ENCODE measurements at regions not wholly inside any gene's neighbourhood (a gene's known extent, or its start where the extent isn't known, plus 50 kb on each side); places are given as distances from the start of the nearest gene placed in this dataset.
"Not testable (repeated sequence)": the region's sequence is repeated elsewhere in the genome, so short reads cannot be mapped to it uniquely, and the experiment has no call there.

DNA sequence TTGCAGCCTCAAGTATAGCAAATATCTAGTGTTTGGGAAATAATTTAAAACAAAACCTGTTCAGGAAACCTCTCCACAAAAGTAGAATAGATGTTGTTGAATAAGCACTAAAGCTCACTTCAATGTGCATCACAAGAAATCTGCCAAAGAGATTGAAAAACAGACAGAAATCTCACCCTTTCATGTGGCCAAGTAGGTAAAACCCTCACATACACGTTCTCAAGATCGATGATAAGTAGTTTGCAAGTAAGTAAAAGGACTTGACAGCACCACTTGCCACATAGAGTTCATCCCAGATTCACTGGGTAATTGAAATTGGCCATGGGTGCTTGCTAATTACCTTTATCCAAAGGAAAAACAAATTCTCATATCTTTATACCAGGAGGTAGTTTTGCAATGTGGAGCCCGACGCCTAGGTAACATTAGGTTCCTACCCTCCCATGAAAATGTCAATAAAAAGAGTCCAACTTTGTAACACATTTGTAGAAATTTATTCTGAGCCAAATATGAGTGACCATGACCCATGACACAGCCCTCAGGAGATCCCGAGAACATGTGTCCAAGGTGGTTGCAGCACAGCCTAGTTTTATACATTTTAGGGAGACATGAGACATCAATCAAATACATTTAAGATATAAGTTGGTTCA, 80.4 kb upstream of the ZNF658 start:
- H2AFZ ChIP-seq (ENCODE audit: insufficient read depth, low read length, poor library complexity); H3K23ac ChIP-seq (ENCODE audit: low read length); H2AK5ac ChIP-seq (ENCODE audit: low read length); H4K12ac ChIP-seq (ENCODE audit: low read depth, low read length); H4K91ac ChIP-seq (ENCODE audit: low read depth, low read length); H3K4me2 ChIP-seq (ENCODE audit: low read length); H3K27ac ChIP-seq (ENCODE audit: low read depth, low read length); H4K8ac ChIP-seq (ENCODE audit: low read depth, low read length); H3K14ac ChIP-seq (ENCODE audit: low read length); H3K4me3 ChIP-seq (ENCODE audit: low read depth, low read length); H3K9me3 ChIP-seq (ENCODE audit: insufficient read depth, low read depth, low read length); H3K4me1 ChIP-seq (ENCODE audit: control insufficient read depth in 1 of 2, insufficient read depth in 2 of 2, low read length in 2 of 2); H3K4ac ChIP-seq (ENCODE audit: low read depth, low read length); H3K79me2 ChIP-seq (ENCODE audit: control insufficient read depth, insufficient read depth, low read length, poor library complexity); H2BK12ac ChIP-seq (ENCODE audit: low read length); H3K79me1 ChIP-seq (ENCODE audit: low read length); H3K18ac ChIP-seq (ENCODE audit: low read length); DNase-seq; H2BK5ac ChIP-seq (ENCODE audit: low read depth, low read length, poor library complexity); H3K36me3 ChIP-seq (ENCODE audit: control insufficient read depth in 1 of 2, insufficient read depth in 2 of 2, low read length in 2 of 2); H2BK120ac ChIP-seq (ENCODE audit: insufficient read depth, low read length, poor library complexity); H3K27me3 ChIP-seq (ENCODE audit: insufficient read depth, low read length); H3K9ac ChIP-seq (ENCODE audit: low read length): not testable (repeated sequence)
- WGBS (ENCODE audit: extremely low coverage, insufficient coverage, insufficient read length), result no CpG with 5 or more reads among the region's 5 CpGs

DNA sequence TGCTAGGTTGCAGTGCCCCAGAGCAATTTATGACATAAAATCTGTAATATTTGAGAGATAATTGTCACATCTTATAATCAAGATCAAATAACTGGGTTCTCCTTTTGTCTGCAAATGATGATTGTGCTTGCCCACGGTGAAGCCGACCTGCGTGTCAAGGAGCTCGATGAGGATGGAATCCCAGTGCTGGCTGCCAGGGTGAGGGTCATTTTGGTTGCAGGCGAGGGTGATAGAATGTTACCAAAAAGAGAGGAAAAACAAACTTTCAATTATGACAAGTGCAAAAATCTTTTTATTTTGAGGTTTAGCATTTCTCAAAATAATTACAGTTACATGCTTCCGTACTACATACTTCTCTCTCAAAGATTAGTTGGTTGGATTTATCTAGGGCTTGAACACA, 76.4 kb upstream of the ZNF658 start:
- H3K9me3 ChIP-seq (ENCODE audit: insufficient read depth, low read depth, low read length); H3K4me2 ChIP-seq (ENCODE audit: low read length); H2BK120ac ChIP-seq (ENCODE audit: insufficient read depth, low read length, poor library complexity); H3K9ac ChIP-seq (ENCODE audit: low read length); H3K36me3 ChIP-seq (ENCODE audit: control insufficient read depth in 1 of 2, insufficient read depth in 2 of 2, low read length in 2 of 2); H3K4ac ChIP-seq (ENCODE audit: low read depth, low read length); H2BK12ac ChIP-seq (ENCODE audit: low read length); H3K4me3 ChIP-seq (ENCODE audit: low read depth, low read length); H3K14ac ChIP-seq (ENCODE audit: low read length); H2BK5ac ChIP-seq (ENCODE audit: low read depth, low read length, poor library complexity); H2AFZ ChIP-seq (ENCODE audit: insufficient read depth, low read length, poor library complexity); H3K18ac ChIP-seq (ENCODE audit: low read length); H3K79me1 ChIP-seq (ENCODE audit: low read length); H4K91ac ChIP-seq (ENCODE audit: low read depth, low read length); H3K79me2 ChIP-seq (ENCODE audit: control insufficient read depth, insufficient read depth, low read length, poor library complexity); H4K8ac ChIP-seq (ENCODE audit: low read depth, low read length); H3K4me1 ChIP-seq (ENCODE audit: control insufficient read depth in 1 of 2, insufficient read depth in 2 of 2, low read length in 2 of 2); H3K27ac ChIP-seq (ENCODE audit: low read depth, low read length); H3K27me3 ChIP-seq (ENCODE audit: insufficient read depth, low read length); H3K23ac ChIP-seq (ENCODE audit: low read length); DNase-seq; H2AK5ac ChIP-seq (ENCODE audit: low read length); H4K12ac ChIP-seq (ENCODE audit: low read depth, low read length): not testable (repeated sequence)
- no CpG with 5 or more reads among the region's 6 CpGs for WGBS (ENCODE audit: extremely low coverage, insufficient coverage, insufficient read length)

DNA sequence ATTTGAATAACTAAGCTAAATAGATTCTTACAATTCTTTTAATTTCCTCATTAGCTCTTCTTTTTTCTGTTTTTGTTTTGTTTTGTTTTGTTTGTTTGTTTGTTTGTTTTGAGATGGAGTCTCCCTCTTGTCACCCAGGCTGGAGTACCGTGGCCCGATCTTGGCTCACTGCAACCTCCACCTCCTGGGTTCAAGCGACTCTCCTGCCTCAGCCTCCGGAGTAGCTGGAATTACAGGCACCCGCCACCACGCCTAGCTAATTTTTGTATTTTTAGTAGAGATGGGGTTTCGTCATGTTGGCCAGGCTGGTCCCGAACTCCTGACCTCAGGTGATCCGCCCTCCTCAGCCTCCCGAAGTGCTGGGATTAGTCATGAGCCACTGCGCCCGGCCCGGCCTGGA, 70.7 kb upstream of the ZNF658 start:
- H3K4me2 ChIP-seq (ENCODE audit: low read length); H3K23ac ChIP-seq (ENCODE audit: low read length): not testable (repeated sequence)
- WGBS (ENCODE audit: extremely low coverage, insufficient coverage, insufficient read length), result no CpG with 5 or more reads among the region's 13 CpGs

DNA sequence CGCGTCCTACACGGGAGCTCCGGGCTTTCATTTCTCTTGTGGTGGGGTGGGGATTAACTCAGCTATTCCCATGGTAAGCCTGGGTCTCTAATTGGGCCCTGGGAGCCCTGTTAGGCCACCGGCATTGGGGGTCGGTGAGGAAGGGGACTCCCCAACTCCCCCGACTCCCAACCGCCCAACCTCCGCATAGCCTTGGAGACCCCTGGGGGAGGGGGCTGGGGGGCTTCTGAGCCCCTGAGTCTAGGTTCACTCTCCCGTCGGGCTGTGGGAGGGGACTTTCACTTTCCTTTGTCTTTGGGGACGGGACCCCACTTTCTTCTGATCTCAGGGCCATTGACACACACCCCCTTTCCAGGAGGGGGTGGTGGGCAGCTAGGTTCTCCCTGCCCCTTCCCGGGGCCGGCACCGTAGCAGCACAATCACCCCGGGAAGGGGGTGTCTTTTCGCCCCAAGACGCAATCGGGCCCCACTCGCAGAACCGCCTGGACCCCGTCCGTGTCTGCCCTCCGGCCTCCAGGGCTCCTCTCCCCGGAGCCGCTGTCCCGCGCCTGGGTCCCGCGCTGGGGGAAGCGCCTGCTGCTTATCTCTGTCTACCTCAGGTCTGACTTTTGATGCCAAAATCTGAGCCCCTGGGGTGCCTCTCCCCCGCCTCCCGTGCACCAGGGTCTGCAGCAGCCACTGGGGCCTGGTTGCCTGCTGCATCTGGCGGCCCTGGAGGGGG, 69.6 kb upstream of the ZNF658 start:
- H2BK12ac ChIP-seq (ENCODE audit: low read length); H3K79me2 ChIP-seq (ENCODE audit: control insufficient read depth, insufficient read depth, low read length, poor library complexity); H3K27ac ChIP-seq (ENCODE audit: low read depth, low read length); H3K18ac ChIP-seq (ENCODE audit: low read length); DNase-seq; H3K4ac ChIP-seq (ENCODE audit: low read depth, low read length); H2BK120ac ChIP-seq (ENCODE audit: insufficient read depth, low read length, poor library complexity); H2BK5ac ChIP-seq (ENCODE audit: low read depth, low read length, poor library complexity); H3K79me1 ChIP-seq (ENCODE audit: low read length); H4K91ac ChIP-seq (ENCODE audit: low read depth, low read length); H2AK5ac ChIP-seq (ENCODE audit: low read length); H3K9me3 ChIP-seq (ENCODE audit: insufficient read depth, low read depth, low read length); H3K14ac ChIP-seq (ENCODE audit: low read length); H3K4me3 ChIP-seq (ENCODE audit: low read depth, low read length); H4K8ac ChIP-seq (ENCODE audit: low read depth, low read length); H3K36me3 ChIP-seq (ENCODE audit: control insufficient read depth in 1 of 2, insufficient read depth in 2 of 2, low read length in 2 of 2); H3K27me3 ChIP-seq (ENCODE audit: insufficient read depth, low read length); H3K23ac ChIP-seq (ENCODE audit: low read length); H3K4me1 ChIP-seq (ENCODE audit: control insufficient read depth in 1 of 2, insufficient read depth in 2 of 2, low read length in 2 of 2); H3K4me2 ChIP-seq (ENCODE audit: low read length); H4K12ac ChIP-seq (ENCODE audit: low read depth, low read length); H2AFZ ChIP-seq (ENCODE audit: insufficient read depth, low read length, poor library complexity); H3K9ac ChIP-seq (ENCODE audit: low read length): not testable (repeated sequence)
- no CpG with 5 or more reads among the region's 34 CpGs for WGBS (ENCODE audit: extremely low coverage, insufficient coverage, insufficient read length)

More for the DNA sequence above, 70.7 kb upstream of the ZNF658 start:
- H2BK5ac ChIP-seq (ENCODE audit: low read depth, low read length, poor library complexity); H4K12ac ChIP-seq (ENCODE audit: low read depth, low read length); H3K36me3 ChIP-seq (ENCODE audit: control insufficient read depth in 1 of 2, insufficient read depth in 2 of 2, low read length in 2 of 2); H2BK12ac ChIP-seq (ENCODE audit: low read length); H3K9me3 ChIP-seq (ENCODE audit: insufficient read depth, low read depth, low read length); H3K79me1 ChIP-seq (ENCODE audit: low read length); H3K18ac ChIP-seq (ENCODE audit: low read length); H2BK120ac ChIP-seq (ENCODE audit: insufficient read depth, low read length, poor library complexity); H3K4me1 ChIP-seq (ENCODE audit: control insufficient read depth in 1 of 2, insufficient read depth in 2 of 2, low read length in 2 of 2); H3K79me2 ChIP-seq (ENCODE audit: control insufficient read depth, insufficient read depth, low read length, poor library complexity); H3K27ac ChIP-seq (ENCODE audit: low read depth, low read length); H4K91ac ChIP-seq (ENCODE audit: low read depth, low read length); H4K8ac ChIP-seq (ENCODE audit: low read depth, low read length); H3K4me3 ChIP-seq (ENCODE audit: low read depth, low read length); H3K4ac ChIP-seq (ENCODE audit: low read depth, low read length); DNase-seq; H2AFZ ChIP-seq (ENCODE audit: insufficient read depth, low read length, poor library complexity); H3K27me3 ChIP-seq (ENCODE audit: insufficient read depth, low read length); H3K14ac ChIP-seq (ENCODE audit: low read length); H2AK5ac ChIP-seq (ENCODE audit: low read length); H3K9ac ChIP-seq (ENCODE audit: low read length): not testable (repeated sequence)

Measured in trophoblast cell (in vitro differentiated cells and primary cell).